Calu3 (cell line): ENCODE measurements at regions not wholly inside any gene's neighbourhood (a gene's known extent, or its start where the extent isn't known, plus 50 kb on each side); places are given as distances from the start of the nearest gene placed in this dataset.

Experiments
- BruUV-seq: library from RNA; stranded (reverse); fragments of 400-500 nt; replicated peaks from 2 replicates; lab custom pipeline; 2021; lab: Mats Ljungman, UMichigan
- CTCF ChIA-PET: fragments of 300-600 bp; sonication (Branson Sonifier 250); formaldehyde crosslinking; loops from one replicate; lab custom pipeline; 2022; ENCODE audit warnings: antibody characterized with exemption; lab: Charles Lee
- DNase-seq: peaks from one replicate; pipeline ENCODE4 v3.0.0; 2022
- H3K27ac Mint-ChIP-seq: one replicate; pipeline ENCODE4 v1.8.0; 2022; ENCODE audit warnings: mixed read lengths; ENCODE audit not compliant: unreplicated experiment
- H3K27me3 Mint-ChIP-seq: one replicate; pipeline ENCODE4 v1.8.0; 2022; ENCODE audit warnings: mixed read lengths; ENCODE audit not compliant: unreplicated experiment
- H3K36me3 Mint-ChIP-seq: one replicate; pipeline ENCODE4 v1.8.0; 2022; ENCODE audit warnings: mild to moderate bottlenecking, moderate library complexity, mixed read lengths; ENCODE audit not compliant: insufficient read depth, unreplicated experiment
- H3K4me1 Mint-ChIP-seq: one replicate; pipeline ENCODE4 v1.8.0; 2022; ENCODE audit warnings: mild to moderate bottlenecking, low read depth, mixed read lengths; ENCODE audit not compliant: unreplicated experiment
- H3K4me3 Mint-ChIP-seq: one replicate; pipeline ENCODE4 v1.8.0; 2022; ENCODE audit warnings: mild to moderate bottlenecking, low read depth, moderate library complexity, mixed read lengths; ENCODE audit not compliant: unreplicated experiment
- H3K9me3 Mint-ChIP-seq: one replicate; pipeline ENCODE4 v1.8.0; 2022; ENCODE audit warnings: low read depth, mixed read lengths; ENCODE audit not compliant: unreplicated experiment
- CTCF ChIP-seq: fragments of 200-600 bp; IDR thresholded peaks from one replicate; pipeline ENCODE4 v1.8.0; 2022; ENCODE audit warnings: antibody characterized with exemption; ENCODE audit not compliant: unreplicated experiment
- intact Hi-C: fragments of 100-400 bp; cut with micrococcal nuclease; formaldehyde crosslinking; loops from one replicate; pipeline ENCODE4 v1.10.0; 2022; ENCODE audit not compliant: unreplicated experiment

GRCh38 chr10:2020836-2021235, 283.5 kb upstream of the ADARB2 start:
- no peak for DNase-seq
- H3K4me3 Mint-ChIP-seq, result no peak overlapping the region
- no peaks in the 10 kb centered on the region for H3K4me1 Mint-ChIP-seq
- H3K9me3 Mint-ChIP-seq, result peaks cover 3% of the 10 kb centered on the region
- H3K36me3 Mint-ChIP-seq, result no peaks in the 10 kb centered on the region
- TF ChIP-seq CTCF, result no peak
- no peaks in the 10 kb centered on the region for H3K27me3 Mint-ChIP-seq
- no TSS peak for BruUV-seq
- intact Hi-C loops, result no loop called here
- H3K27ac Mint-ChIP-seq, result no peak overlapping the region
- CTCF ChIA-PET, result no interaction called here

GRCh38 chr10:2019803-2020202, 282.5 kb upstream of the ADARB2 start:
- BruUV-seq, result no TSS peak
- H3K4me3 Mint-ChIP-seq, result no peak overlapping the region
- no peaks in the 10 kb centered on the region for H3K4me1 Mint-ChIP-seq
- peaks cover 8% of the 10 kb centered on the region for H3K9me3 Mint-ChIP-seq
- H3K36me3 Mint-ChIP-seq, result no peaks in the 10 kb centered on the region
- DNase-seq, result no peak
- CTCF ChIA-PET, result interaction anchor here (0.6 kb wide), 1 partner anchor 10 kb away, joined by 3 read pairs; no protein-coding TSS in a partner anchor
- no peak for TF ChIP-seq CTCF
- intact Hi-C loops, result no loop called here
- no peaks in the 10 kb centered on the region for H3K27me3 Mint-ChIP-seq
- no peak overlapping the region for H3K27ac Mint-ChIP-seq

- H3K9me3 Mint-ChIP-seq, result peaks cover 10% of the 10 kb centered on the region
These were observed 282.0 kb upstream of the ADARB2 start for GRCh38 chr10:2019281-2019680.

DNA sequence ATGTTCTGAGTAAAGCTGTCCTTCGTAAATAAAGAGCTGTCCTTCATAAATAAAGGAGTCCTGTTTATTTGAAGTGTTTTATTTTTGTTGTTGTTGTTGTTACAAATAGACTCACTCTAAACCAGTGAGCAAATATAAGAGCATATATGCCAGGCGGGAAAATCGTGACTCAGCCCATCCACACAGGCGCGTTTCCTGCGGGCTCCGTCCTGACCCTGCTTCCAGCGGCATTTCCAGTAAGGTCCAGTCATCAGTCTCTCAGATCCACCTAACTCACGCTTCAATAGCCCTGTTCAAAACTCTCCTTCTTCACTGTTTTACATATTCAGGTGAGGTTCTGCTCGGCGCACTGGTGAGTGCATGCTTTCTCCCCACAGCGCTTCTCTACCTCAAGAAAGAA, 277.2 kb upstream of the ADARB2 start:
- Mint-ChIP-seq H3K4me1 (no peaks in the 10 kb centered on the region), H3K9me3 (peaks cover 11% of the 10 kb centered on the region), H3K27me3 (no peaks in the 10 kb centered on the region), H3K4me3 (no peak overlapping the region), H3K36me3 (no peaks in the 10 kb centered on the region), H3K27ac (no peak overlapping the region)
- intact Hi-C loops, result no loop called here
- no TSS peak for BruUV-seq
- no peak for TF ChIP-seq CTCF
- DNase-seq, result no peak
- CTCF ChIA-PET, result no interaction called here

More at GRCh38 chr10:2019281-2019680, 282.0 kb upstream of the ADARB2 start:
- no peaks in the 10 kb centered on the region for H3K36me3 Mint-ChIP-seq
- no peak for DNase-seq
- CTCF ChIA-PET, result interaction anchor here (0.6 kb wide), 1 partner anchor 9 kb away, joined by 3 read pairs; no protein-coding TSS in a partner anchor
- no peak overlapping the region for H3K27ac Mint-ChIP-seq
- no TSS peak for BruUV-seq
- H3K27me3 Mint-ChIP-seq, result no peaks in the 10 kb centered on the region
- intact Hi-C loops, result no loop called here
- no peak overlapping the region for H3K4me3 Mint-ChIP-seq
- no peak for TF ChIP-seq CTCF
- no peaks in the 10 kb centered on the region for H3K4me1 Mint-ChIP-seq
